SK-N-SH (cell line): ENCODE measurements at regions not wholly inside any gene's neighbourhood (a gene's known extent, or its start where the extent isn't known, plus 50 kb on each side); places are given as distances from the start of the nearest gene placed in this dataset.

Experiments
- USF1 ChIP-seq: IDR thresholded peaks from 2 replicates; pipeline ENCODE4 v1.4.0; 2012; ENCODE audit warnings: low read depth, borderline replicate concordance
- USF2 ChIP-seq: fragments of 150-350 bp; IDR thresholded peaks from 2 replicates; pipeline ENCODE4 v1.6.1; 2017; ENCODE audit warnings: antibody characterized with exemption, low read length, low read depth, borderline replicate concordance

- TF ChIP-seq USF1 (no peak), USF2 (no peak)
- TF ChIP-seq, all 33 proteins: peak for 0
Measured at GRCh38 chr7:64613653-64614052, 50.8 kb upstream of the ZNF680 start (continued).
